HepG2 (cell line): ENCODE measurements at regions not wholly inside any gene's neighbourhood (a gene's known extent, or its start where the extent isn't known, plus 50 kb on each side); places are given as distances from the start of the nearest gene placed in this dataset.

Source experiments
- ATAC-seq: fragments of 200-7000 bp; cut with Tn5 transposase; 3 replicates; pipeline ENCODE4 v1.9.1; 2020; ENCODE audit warnings: mild to moderate bottlenecking, moderate library complexity
- BruUV-seq: library from RNA; stranded (reverse); fragments of 400-500 nt; replicated peaks from 2 replicates; lab custom pipeline; 2021; lab: Mats Ljungman, UMichigan
- CTCF ChIA-PET: fragments of 300-600 bp; formaldehyde crosslinking; extraction: SDS; loops from one replicate; lab custom pipeline; 2021; ENCODE audit warnings: low total read pairs, inconsistent platforms, low intra/inter-chr PET ratio; lab: Yijun Ruan, JAX
- POLR2A ChIA-PET: fragments of 350-600 bp; sonication (Branson Sonifier 250); formaldehyde crosslinking; loops from one replicate; lab custom pipeline; 2020; ENCODE audit warnings: antibody characterized with exemption, inconsistent platforms; lab: Yijun Ruan, JAX
- DNase-seq: peaks from one replicate; pipeline ENCODE4 v3.0.0-alpha.2; 2015; ENCODE audit warnings: low spot score
- FAIRE-seq: peaks from 3 replicates; lab custom pipeline; 2011; peaks lifted over from hg19 to GRCh38; lab: Jason Lieb, UNC
- H2AFZ ChIP-seq: one replicate; pipeline ENCODE4 v1.6.1; 2011; ENCODE audit warnings: low read length, inconsistent platforms
- H3K27ac ChIP-seq: fragments of 300-600 bp; 3 replicates; pipeline ENCODE4 v1.8.0; 2011; ENCODE audit warnings: mixed run types, mild to moderate bottlenecking, mixed read lengths, low read length, inconsistent platforms; ENCODE audit not compliant: insufficient read depth; ENCODE audit errors: extremely low read length
- H3K27me3 ChIP-seq, 2 experiments: fragments of 200-600 bp in 1 of 2; 2 replicates in 1 of 2; 3 replicates in 1 of 2; pipeline versions ENCODE4 v1.6.0 to v1.8.0; 2011; ENCODE audit warnings: low read length in 2 of 2, mild to moderate bottlenecking in 2 of 2, moderate library complexity in 2 of 2, inconsistent platforms in 1 of 2; ENCODE audit not compliant: insufficient read depth in 2 of 2, control insufficient read depth in 1 of 2
- H3K36me3 ChIP-seq, 2 experiments: fragments of 200-600 bp in 1 of 2; replicated peaks in 1 of 2; 2 replicates in 1 of 2; 3 replicates in 1 of 2; pipeline versions ENCODE4 v1.5.1 to v1.8.0; 2011; ENCODE audit warnings: low read length in 2 of 2, inconsistent platforms in 1 of 2; ENCODE audit not compliant: insufficient read depth in 2 of 2, control insufficient read depth in 1 of 2
- H3K4me1 ChIP-seq: 2 replicates; pipeline ENCODE4 v1.5.1; 2012; ENCODE audit warnings: low read length, inconsistent platforms; ENCODE audit not compliant: insufficient read depth
- H3K4me2 ChIP-seq: 2 replicates; pipeline ENCODE4 v1.6.0; 2011; ENCODE audit warnings: low read depth, low read length, inconsistent platforms
- H3K4me3 ChIP-seq, 3 experiments: fragments of 200-600 bp in 1 of 3; sonication (generic), shearing (Covaris generic) in 1 of 3; replicated peaks in 1 of 3; 2 replicates each; pipeline ENCODE4 v1.5.1; 2011 to 2016; ENCODE audit warnings: low read length in 3 of 3, inconsistent platforms in 2 of 3, low read depth in 2 of 3, mild to moderate bottlenecking in 2 of 3, control low read depth in 1 of 3, mixed read lengths in 1 of 3; ENCODE audit not compliant: insufficient read depth in 1 of 3
- H3K79me2 ChIP-seq: one replicate; pipeline ENCODE4 v1.6.1; 2011; ENCODE audit warnings: low read length, inconsistent platforms; ENCODE audit not compliant: insufficient read depth
- H3K9ac ChIP-seq: 2 replicates; pipeline ENCODE4 v1.6.0; 2011; ENCODE audit warnings: mild to moderate bottlenecking, low read depth, low read length, inconsistent platforms; ENCODE audit not compliant: insufficient read depth
- H3K9me3 ChIP-seq: 2 replicates; pipeline ENCODE4 v1.5.1; 2012; ENCODE audit warnings: mild to moderate bottlenecking, low read length
- H4K20me1 ChIP-seq: 2 replicates; pipeline ENCODE4 v1.6.0; 2011; ENCODE audit warnings: inconsistent platforms, mild to moderate bottlenecking, low read length, moderate library complexity; ENCODE audit not compliant: insufficient read depth
- BCL6 ChIP-seq: IDR thresholded peaks from 2 replicates; pipeline ENCODE4 v1.6.1; 2016; ENCODE audit warnings: missing genetic modification reagents, missing compliant biosample characterization
- IRX3 ChIP-seq: sonication (generic); formaldehyde crosslinking; IDR thresholded peaks from 2 replicates; pipeline ENCODE4 v1.8.1; 2023; ENCODE audit warnings: mild to moderate bottlenecking, low read depth, missing genetic modification reagents, borderline replicate concordance
- KLF13 ChIP-seq: sonication (generic); formaldehyde crosslinking; IDR thresholded peaks from 2 replicates; pipeline ENCODE4 v1.4.0; 2020; ENCODE audit warnings: mild to moderate bottlenecking, missing genetic modification reagents
- MTF1 ChIP-seq: sonication (generic); formaldehyde crosslinking; IDR thresholded peaks from 2 replicates; pipeline ENCODE4 v1.5.0; 2020; ENCODE audit warnings: missing genetic modification reagents
- SP1 ChIP-seq, 2 experiments: fragments of 450-650 bp in 1 of 2; sonication (generic) in 1 of 2; formaldehyde crosslinking in 1 of 2; IDR thresholded peaks; 2 replicates each; pipeline versions ENCODE4 v1.4.0 to v1.6.1; 2016 to 2020; ENCODE audit warnings: missing genetic modification reagents in 1 of 2
- TBP ChIP-seq: sonication (generic); formaldehyde crosslinking; IDR thresholded peaks from 2 replicates; pipeline ENCODE4 v1.5.0; 2020; ENCODE audit warnings: missing genetic modification reagents
- TEAD2 ChIP-seq: sonication (generic); formaldehyde crosslinking; IDR thresholded peaks from 2 replicates; pipeline ENCODE4 v1.9.0; 2021; ENCODE audit warnings: missing genetic modification reagents
- TFDP1 ChIP-seq: IDR thresholded peaks from 2 replicates; pipeline ENCODE4 v1.6.1; 2016; ENCODE audit warnings: missing compliant biosample characterization, missing genetic modification reagents, borderline replicate concordance
- ZBTB1 ChIP-seq: sonication (generic); formaldehyde crosslinking; IDR thresholded peaks from 2 replicates; pipeline ENCODE4 v1.4.0; 2020; ENCODE audit warnings: missing genetic modification reagents, borderline replicate concordance
- ZFP90 ChIP-seq: sonication (generic); formaldehyde crosslinking; IDR thresholded peaks from 2 replicates; pipeline ENCODE4 v1.8.0; 2022; ENCODE audit warnings: missing genetic modification reagents, mild to moderate bottlenecking, inconsistent platforms, borderline replicate concordance
- ZNF678 ChIP-seq: sonication (generic); formaldehyde crosslinking; IDR thresholded peaks from 2 replicates; pipeline ENCODE4 v1.4.0; 2020; ENCODE audit warnings: mild to moderate bottlenecking, missing genetic modification reagents
- ZNF816 ChIP-seq: sonication (generic); formaldehyde crosslinking; IDR thresholded peaks from 2 replicates; pipeline ENCODE4 v1.8.0; 2022; ENCODE audit warnings: missing genetic modification reagents, mild to moderate bottlenecking, borderline replicate concordance
- WGBS: methylation state at CpG from one replicate; pipeline ENCODE4 v1.1.6; 2017; ENCODE audit warnings: low lambda C conversion rate; 5-methylcytosine and 5-hydroxymethylcytosine counted together
- in situ Hi-C: cut with HindIII; loops from 2 replicates; pipeline ENCODE4 v1.10.0; 2017; ENCODE audit warnings: low pct_unique_long_range_greater_than_20kb; ENCODE audit not compliant: extremely low pct_ligation_motif_present
- intact Hi-C: fragments of 100-400 bp; cut with micrococcal nuclease; formaldehyde crosslinking; loops from one replicate; pipeline ENCODE4 v1.10.0; 2022; ENCODE audit not compliant: unreplicated experiment
- TF ChIP-seq, protein P1 (sequence below): sonication (generic); formaldehyde crosslinking; IDR thresholded peaks from 2 replicates; pipeline ENCODE4 v1.5.0; 2020; ENCODE audit warnings: mild to moderate bottlenecking, missing genetic modification reagents, borderline replicate concordance
- TF ChIP-seq, protein P2 (sequence below): sonication (generic); formaldehyde crosslinking; IDR thresholded peaks from 2 replicates; pipeline ENCODE4 v1.8.0; 2022; ENCODE audit warnings: mild to moderate bottlenecking, missing genetic modification reagents, moderate library complexity

DNA sequence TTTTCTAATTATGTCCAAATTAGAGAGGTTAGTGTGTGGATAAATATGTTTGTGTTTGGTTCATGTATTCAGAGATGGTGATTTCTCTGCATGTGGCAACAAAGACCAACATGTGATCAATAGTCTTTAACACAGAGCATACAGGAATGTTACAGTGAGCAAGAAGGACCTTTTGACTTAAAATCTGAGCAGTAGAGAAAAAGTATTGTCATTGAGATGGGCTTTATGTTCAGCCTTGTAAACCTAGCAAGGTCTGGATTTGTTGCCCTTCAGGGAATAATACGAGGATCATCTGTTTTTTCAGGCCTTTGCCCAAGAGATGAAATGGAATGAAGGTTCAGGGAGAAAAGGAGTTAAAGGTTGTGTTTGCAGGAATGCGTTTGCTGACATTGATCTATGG, 161.8 kb upstream of the NECTIN3 start (continued):
- TF ChIP-seq, protein P1, sequence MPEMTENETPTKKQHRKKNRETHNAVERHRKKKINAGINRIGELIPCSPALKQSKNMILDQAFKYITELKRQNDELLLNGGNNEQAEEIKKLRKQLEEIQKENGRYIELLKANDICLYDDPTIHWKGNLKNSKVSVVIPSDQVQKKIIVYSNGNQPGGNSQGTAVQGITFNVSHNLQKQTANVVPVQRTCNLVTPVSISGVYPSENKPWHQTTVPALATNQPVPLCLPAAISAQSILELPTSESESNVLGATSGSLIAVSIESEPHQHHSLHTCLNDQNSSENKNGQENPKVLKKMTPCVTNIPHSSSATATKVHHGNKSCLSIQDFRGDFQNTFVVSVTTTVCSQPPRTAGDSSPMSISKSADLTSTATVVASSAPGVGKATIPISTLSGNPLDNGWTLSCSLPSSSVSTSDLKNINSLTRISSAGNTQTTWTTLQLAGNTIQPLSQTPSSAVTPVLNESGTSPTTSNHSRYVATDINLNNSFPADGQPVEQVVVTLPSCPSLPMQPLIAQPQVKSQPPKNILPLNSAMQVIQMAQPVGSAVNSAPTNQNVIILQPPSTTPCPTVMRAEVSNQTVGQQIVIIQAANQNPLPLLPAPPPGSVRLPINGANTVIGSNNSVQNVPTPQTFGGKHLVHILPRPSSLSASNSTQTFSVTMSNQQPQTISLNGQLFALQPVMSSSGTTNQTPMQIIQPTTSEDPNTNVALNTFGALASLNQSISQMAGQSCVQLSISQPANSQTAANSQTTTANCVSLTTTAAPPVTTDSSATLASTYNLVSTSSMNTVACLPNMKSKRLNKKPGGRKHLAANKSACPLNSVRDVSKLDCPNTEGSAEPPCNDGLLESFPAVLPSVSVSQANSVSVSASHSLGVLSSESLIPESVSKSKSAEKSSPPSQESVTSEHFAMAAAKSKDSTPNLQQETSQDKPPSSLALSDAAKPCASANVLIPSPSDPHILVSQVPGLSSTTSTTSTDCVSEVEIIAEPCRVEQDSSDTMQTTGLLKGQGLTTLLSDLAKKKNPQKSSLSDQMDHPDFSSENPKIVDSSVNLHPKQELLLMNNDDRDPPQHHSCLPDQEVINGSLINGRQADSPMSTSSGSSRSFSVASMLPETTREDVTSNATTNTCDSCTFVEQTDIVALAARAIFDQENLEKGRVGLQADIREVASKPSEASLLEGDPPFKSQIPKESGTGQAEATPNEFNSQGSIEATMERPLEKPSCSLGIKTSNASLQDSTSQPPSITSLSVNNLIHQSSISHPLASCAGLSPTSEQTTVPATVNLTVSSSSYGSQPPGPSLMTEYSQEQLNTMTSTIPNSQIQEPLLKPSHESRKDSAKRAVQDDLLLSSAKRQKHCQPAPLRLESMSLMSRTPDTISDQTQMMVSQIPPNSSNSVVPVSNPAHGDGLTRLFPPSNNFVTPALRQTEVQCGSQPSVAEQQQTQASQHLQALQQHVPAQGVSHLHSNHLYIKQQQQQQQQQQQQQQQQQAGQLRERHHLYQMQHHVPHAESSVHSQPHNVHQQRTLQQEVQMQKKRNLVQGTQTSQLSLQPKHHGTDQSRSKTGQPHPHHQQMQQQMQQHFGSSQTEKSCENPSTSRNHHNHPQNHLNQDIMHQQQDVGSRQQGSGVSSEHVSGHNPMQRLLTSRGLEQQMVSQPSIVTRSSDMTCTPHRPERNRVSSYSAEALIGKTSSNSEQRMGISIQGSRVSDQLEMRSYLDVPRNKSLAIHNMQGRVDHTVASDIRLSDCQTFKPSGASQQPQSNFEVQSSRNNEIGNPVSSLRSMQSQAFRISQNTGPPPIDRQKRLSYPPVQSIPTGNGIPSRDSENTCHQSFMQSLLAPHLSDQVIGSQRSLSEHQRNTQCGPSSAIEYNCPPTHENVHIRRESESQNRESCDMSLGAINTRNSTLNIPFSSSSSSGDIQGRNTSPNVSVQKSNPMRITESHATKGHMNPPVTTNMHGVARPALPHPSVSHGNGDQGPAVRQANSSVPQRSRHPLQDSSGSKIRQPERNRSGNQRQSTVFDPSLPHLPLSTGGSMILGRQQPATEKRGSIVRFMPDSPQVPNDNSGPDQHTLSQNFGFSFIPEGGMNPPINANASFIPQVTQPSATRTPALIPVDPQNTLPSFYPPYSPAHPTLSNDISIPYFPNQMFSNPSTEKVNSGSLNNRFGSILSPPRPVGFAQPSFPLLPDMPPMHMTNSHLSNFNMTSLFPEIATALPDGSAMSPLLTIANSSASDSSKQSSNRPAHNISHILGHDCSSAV (CRISPR knock-in tag): no peak
- TF ChIP-seq SP1 (IDR thresholded peaks at IDR 0.05): no peak
- TF ChIP-seq SP1 (CRISPR knock-in tag; IDR thresholded peaks at IDR 0.05): no peak
- TF ChIP-seq ZBTB1 (CRISPR knock-in tag): no peak

DNA sequence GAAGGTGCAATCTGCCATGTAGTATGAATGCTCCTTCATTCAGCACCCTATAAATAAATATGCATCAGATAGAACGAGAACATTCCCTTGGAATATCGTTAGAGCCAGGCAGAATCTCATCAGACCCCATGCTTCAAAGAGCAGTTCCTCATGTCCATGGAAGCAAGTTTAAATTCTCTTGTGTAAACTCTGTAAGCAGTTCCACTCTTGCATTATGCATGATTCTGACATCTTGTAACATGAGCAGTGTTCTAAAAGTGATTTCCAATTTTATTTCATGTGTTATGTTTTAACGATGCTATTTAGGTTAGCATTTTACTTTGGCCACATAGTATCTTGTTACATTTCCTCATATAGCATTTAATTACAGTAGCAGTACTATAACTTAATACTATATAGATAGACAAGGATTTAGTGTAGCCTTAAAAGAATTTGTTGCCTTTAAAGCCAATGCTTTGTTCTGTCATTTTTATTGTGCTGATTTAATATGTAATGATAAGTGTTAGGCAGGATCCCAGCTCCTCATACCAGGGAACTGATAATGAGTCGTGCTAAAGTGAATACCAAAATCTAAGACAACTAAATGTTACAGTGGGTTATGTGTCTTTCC, 161.2 kb upstream of the NECTIN3 start:
- intact Hi-C loops: no loop called here
- Histone ChIP-seq H3K27me3 (no peaks in the 10 kb centered on the region), H3K4me3 (no peak overlapping the region), H2AFZ (no peak overlapping the region), H3K4me1 (no peaks in the 10 kb centered on the region), H3K9ac (no peak overlapping the region), H3K9me3 (no peaks in the 10 kb centered on the region), H3K4me2 (no peak overlapping the region), H3K27ac (no peak overlapping the region), H3K79me2 (no peaks in the 10 kb centered on the region), H4K20me1 (no peaks in the 10 kb centered on the region), H3K36me3 (no peaks in the 10 kb centered on the region)
- DNase-seq: no peak
- ChIA-PET CTCF (no interaction called here), POLR2A (no interaction called here)
- in situ Hi-C loops: no loop called here
- no peak for ATAC-seq
- FAIRE-seq: no peak
- BruUV-seq: no TSS peak
- 42% methylated on average over 4 of the region's 4 CpGs for WGBS
- TF ChIP-seq MTF1 (no peak), ZNF678 (CRISPR knock-in tag) (no peak), IRX3 (CRISPR knock-in tag) (no peak), TFDP1 (no peak), TEAD2 (CRISPR knock-in tag) (no peak), KLF13 (CRISPR knock-in tag) (no peak), TBP (CRISPR knock-in tag) (no peak), BCL6 (no peak), ZFP90 (CRISPR knock-in tag) (no peak), ZNF816 (CRISPR knock-in tag) (no peak)
- TF ChIP-seq, protein P2, sequence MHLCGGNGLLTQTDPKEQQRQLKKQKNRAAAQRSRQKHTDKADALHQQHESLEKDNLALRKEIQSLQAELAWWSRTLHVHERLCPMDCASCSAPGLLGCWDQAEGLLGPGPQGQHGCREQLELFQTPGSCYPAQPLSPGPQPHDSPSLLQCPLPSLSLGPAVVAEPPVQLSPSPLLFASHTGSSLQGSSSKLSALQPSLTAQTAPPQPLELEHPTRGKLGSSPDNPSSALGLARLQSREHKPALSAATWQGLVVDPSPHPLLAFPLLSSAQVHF (CRISPR knock-in tag): no peak
